ENCODE measurements at regions not wholly inside any gene's neighbourhood (a gene's known extent, or its start where the extent isn't known, plus 50 kb on each side); places are given as distances from the start of the nearest gene placed in this dataset.

DNA sequence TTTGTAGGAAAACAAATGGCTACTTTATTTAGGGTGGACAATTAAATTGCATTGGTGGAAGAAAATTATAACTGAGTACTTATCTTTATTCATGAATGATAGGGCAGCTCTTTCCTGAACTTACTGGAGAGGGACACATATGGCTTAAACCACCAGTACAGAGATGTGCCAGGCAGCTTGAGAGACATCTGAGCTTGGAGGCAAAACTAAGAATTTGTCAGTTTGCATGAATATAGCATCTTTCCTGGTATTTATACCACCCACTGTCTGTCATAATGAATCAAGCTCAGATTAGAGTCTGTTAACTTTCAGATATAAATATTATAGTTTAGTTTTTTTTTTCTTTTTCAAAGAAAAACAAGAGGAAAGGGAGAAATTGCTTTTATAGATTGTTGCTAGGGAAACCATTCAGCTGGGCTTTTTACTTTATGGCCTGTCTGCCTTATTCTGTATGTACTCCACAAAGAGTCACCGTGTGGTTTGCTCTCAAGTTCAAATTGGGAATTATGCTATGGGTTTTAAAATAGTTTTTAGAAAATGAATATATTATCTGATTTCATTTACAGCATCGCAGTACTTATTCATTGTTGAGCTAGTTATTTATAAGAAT lies 477.0 kb upstream of the CHORDC1 start:
- BruUV-seq (replicated peaks): no TSS peak

More for the DNA sequence above, 477.0 kb upstream of the CHORDC1 start:
- DNase-seq (no peak), ATAC-seq (ENCODE audit: low read depth) (no peak)
- H3K36me3 ChIP-seq (ENCODE audit: control insufficient read depth, insufficient read depth, low read length): no peaks in the 10 kb centered on the region
- H3K9me3 ChIP-seq (ENCODE audit: control insufficient read depth, insufficient read depth, low read length): peaks cover 4% of the 10 kb centered on the region
- intact Hi-C loops (cut with micrococcal nuclease) (no loop called here), in situ Hi-C loops (cut with MboI; ENCODE audit: low sequenced_read_pairs) (no loop called here), dilution Hi-C loops (cut with HindIII; ENCODE audit: low sequenced_read_pairs, unreplicated experiment) (no loop called here)
- H3K4me1 ChIP-seq (ENCODE audit: control insufficient read depth, insufficient read depth, low read length): no peaks in the 10 kb centered on the region
- H3K27ac ChIP-seq (ENCODE audit: insufficient read depth, low read length): no peak overlapping the region
- H3K79me1 ChIP-seq (ENCODE audit: low read depth in 1 of 2, low read length in 2 of 2): no peaks in the 10 kb centered on the region
- no peak overlapping the region for H2AK9ac ChIP-seq (replicated peaks; ENCODE audit: low read depth, low read length, poor library complexity)
- no peak overlapping the region for H3K9ac ChIP-seq (ENCODE audit: low read depth, low read length)
- H3K18ac ChIP-seq (ENCODE audit: low read depth, low read length): no peak overlapping the region
- no peak overlapping the region for H3K4me3 ChIP-seq (ENCODE audit: insufficient read depth, low read depth, low read length)
- TF ChIP-seq CEBPB (IDR thresholded peaks at IDR 0.05; ENCODE audit: low read depth, low read length) (no peak), MAZ (IDR thresholded peaks at IDR 0.05; ENCODE audit: borderline replicate concordance, low read depth, low read length) (no peak), POLR2A (IDR thresholded peaks at IDR 0.05; ENCODE audit: low read depth, low read length) (no peak), NFE2L2 (IDR thresholded peaks at IDR 0.05; ENCODE audit: low read depth, low read length) (no peak), CTCF (conservative IDR thresholded peaks at IDR 0.05; ENCODE audit: low read depth, low read length) (no peak), RCOR1 (IDR thresholded peaks at IDR 0.05; ENCODE audit: insufficient replicate concordance, low read length) (no peak), RFX5 (IDR thresholded peaks at IDR 0.05; ENCODE audit: low read depth, low read length) (no peak), MAFK (IDR thresholded peaks at IDR 0.05; ENCODE audit: low read depth, low read length) (no peak), FOS (IDR thresholded peaks at IDR 0.05; ENCODE audit: low read depth, low read length) (no peak), BHLHE40 (IDR thresholded peaks at IDR 0.05; ENCODE audit: low read depth, low read length) (no peak), CHD1 (IDR thresholded peaks at IDR 0.05; ENCODE audit: low read depth, low read length) (no peak), RAD21 (IDR thresholded peaks at IDR 0.05; ENCODE audit: low read length) (no peak)
- TF ChIP-seq, protein P1, sequence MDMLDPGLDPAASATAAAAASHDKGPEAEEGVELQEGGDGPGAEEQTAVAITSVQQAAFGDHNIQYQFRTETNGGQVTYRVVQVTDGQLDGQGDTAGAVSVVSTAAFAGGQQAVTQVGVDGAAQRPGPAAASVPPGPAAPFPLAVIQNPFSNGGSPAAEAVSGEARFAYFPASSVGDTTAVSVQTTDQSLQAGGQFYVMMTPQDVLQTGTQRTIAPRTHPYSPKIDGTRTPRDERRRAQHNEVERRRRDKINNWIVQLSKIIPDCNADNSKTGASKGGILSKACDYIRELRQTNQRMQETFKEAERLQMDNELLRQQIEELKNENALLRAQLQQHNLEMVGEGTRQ (IDR thresholded peaks at IDR 0.05; ENCODE audit: low read depth, low read length): no peak
- no peak overlapping the region for H2AK5ac ChIP-seq (ENCODE audit: low read depth, low read length)
- no peaks in the 10 kb centered on the region for H4K20me1 ChIP-seq (ENCODE audit: insufficient read depth, low read length)
- ChIA-PET POLR2A (ENCODE audit: unreplicated experiment) (no interaction called here), CTCF (no interaction called here)
- H3K14ac ChIP-seq (replicated peaks; ENCODE audit: low read depth, low read length): no peak overlapping the region
- H2BK15ac ChIP-seq (ENCODE audit: low read depth, low read length): no peak overlapping the region
- no peak overlapping the region for H3K4ac ChIP-seq (ENCODE audit: low read depth, low read length)
- no peak overlapping the region for H2BK20ac ChIP-seq (ENCODE audit: low read depth, low read length)
- no peak overlapping the region for H4K91ac ChIP-seq (ENCODE audit: insufficient read depth, low read depth, low read length)
- no peaks in the 10 kb centered on the region for H3K27me3 ChIP-seq (ENCODE audit: control insufficient read depth, insufficient read depth, low read length)
- no peaks in the 10 kb centered on the region for H3K9me1 ChIP-seq (ENCODE audit: insufficient read depth, low read length)
- no peak overlapping the region for H2BK5ac ChIP-seq (ENCODE audit: low read depth, low read length, poor library complexity, severe bottlenecking)
- no peak overlapping the region for H3K23ac ChIP-seq (ENCODE audit: low read depth, low read length)
- H3K56ac ChIP-seq (ENCODE audit: extremely low read depth, insufficient read depth, low read length): no peak overlapping the region
- no CpG with 5 or more reads among the region's 2 CpGs for WGBS, 2 experiments (ENCODE audit: extremely low coverage in 2 of 2, insufficient read length in 1 of 2)
- no peak overlapping the region for H2BK120ac ChIP-seq (ENCODE audit: low read depth, low read length)
- no peak overlapping the region for H4K8ac ChIP-seq (ENCODE audit: low read depth in 2 of 2, low read length in 2 of 2)
- no peak overlapping the region for H2AFZ ChIP-seq (replicated peaks; ENCODE audit: low read length, poor library complexity)
- H3K4me2 ChIP-seq (ENCODE audit: low read depth, low read length): no peak overlapping the region
- no peak overlapping the region for H4K5ac ChIP-seq (ENCODE audit: low read depth, low read length)

Measured in IMR-90 (cell line).